Superior temporal gyrus (tissue), 1 donor: ENCODE measurements at regions not wholly inside any gene's neighbourhood (a gene's known extent, or its start where the extent isn't known, plus 50 kb on each side); places are given as distances from the start of the nearest gene placed in this dataset.

Experiments used
- DNase-seq: peaks from one replicate; pipeline ENCODE4 v3.0.0-alpha.2; 2016; ENCODE audit errors: extremely low spot score

DNA sequence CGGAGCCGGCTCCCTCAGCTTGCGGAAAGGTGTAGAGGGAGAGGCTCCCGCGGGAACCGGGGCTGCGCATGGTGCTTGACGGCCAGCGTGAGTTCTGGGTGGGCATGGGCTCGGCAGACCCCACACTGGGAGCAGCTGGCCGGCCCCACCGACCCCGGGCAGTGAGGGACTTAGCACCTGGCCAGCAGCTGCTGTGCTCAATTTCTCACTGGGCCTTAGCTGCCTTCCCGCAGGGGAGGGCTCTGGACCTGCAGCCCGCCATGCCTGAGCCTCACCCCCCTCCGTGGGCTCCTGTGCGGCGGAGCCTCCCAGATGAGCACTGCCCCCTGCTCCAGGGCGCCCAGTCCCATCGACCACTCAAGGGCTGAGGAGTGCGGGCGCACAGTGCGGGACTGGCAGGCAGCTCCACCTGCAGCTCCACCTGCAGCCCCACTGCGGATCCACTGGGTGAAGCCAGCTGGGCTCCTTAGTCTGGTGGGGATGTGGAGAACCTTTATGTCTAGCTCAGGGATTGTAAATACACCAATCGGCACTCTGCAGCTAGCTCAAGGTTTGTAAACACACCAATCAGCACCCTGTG is 1141.8 kb downstream of the PCDH17 start:
- no peak for DNase-seq

DNA sequence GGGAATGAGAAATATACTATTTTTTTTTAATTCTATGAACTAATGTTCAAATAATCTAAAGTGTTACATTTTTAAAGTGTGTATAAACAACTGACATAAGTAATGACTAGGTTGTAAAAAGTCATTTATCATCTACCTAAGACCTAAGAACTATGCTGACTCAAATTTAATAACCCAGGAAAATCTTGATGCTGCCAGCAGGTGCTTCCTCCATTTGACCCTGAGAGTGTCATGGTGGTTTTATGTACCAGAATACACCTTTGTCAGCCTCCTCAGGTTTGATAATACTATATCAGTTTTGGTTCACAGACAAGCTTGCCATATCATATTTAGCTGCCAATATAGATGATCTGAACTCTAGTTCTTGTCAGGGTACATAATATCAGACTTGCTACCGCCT is 1151.2 kb downstream of the PCDH17 start:
- no peak for DNase-seq

DNA sequence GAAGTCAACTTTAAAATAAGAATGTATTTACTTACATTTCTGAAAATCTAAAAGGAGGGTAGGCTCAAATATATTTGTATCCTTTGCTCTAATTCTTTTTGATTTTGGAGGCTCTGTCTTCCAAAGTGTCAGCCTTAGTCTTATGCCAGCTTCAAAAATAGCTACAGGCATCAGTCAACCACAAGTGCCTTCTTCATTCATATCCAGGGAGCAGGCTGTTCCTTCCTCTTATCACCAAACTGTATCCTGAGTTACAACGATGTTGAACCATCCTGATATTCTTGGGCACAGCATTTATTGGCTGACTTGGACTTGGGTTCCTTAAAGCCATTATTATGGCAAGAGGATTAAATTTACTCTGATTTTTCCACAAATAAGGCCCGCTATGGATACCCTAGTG is 1161.3 kb downstream of the PCDH17 start:
- no peak for DNase-seq

DNA sequence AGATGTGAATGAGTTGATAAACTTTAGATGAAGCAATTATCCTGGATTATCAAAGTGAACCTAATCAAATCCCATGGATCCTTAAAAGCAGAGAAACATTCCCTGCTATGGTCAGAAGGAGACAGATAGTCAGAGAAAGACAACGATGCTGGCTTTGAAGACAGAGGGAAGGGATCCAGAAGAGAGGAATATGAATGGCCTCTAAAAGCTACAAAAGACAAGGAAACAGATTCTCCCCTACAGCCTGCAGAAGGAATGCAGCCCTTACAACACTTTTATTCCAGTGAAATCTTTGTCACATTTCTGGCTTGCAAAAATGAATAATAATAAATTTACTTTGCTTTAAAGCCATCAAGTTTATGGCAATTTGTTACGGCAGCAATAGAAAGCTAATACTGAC is 1164.2 kb downstream of the PCDH17 start:
- DNase-seq: no peak

DNA sequence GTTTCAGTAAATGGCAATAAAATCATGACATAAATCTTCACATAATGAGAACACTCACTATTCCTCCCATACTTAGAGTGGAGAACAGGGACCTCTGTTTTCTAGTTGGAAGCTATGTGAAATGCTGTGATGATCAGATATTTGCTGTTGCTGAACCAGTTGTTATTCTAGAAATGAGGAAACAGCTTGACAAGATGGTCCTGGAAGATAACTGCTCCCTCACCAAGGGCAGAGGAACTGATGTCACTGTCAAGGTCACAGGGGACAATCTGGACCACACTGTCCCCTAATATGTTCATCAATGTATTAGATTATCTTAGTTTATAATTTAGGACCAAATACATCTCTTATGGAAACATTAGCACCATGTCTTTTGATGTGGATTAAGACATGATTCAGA is 1173.3 kb downstream of the PCDH17 start:
- DNase-seq: no peak

DNA sequence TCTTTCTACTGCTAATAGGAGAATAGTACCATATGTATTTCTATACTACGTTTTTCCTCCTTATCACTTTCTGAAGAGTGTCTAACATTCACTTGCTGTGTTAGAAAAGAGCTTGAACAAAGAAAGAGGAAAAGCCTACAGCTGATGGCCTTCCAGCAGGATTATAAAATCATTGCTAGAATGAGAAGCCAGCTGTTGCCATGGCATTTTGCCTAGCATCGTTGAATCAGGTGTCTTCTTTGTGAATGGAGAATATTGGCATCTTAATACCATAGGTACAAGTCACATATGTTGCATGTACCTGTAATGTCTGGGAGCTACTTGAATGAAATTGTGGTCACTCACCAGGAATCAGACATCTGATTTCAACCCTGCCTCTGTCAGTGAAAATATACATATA is 1174.9 kb downstream of the PCDH17 start:
- no peak for DNase-seq

DNA sequence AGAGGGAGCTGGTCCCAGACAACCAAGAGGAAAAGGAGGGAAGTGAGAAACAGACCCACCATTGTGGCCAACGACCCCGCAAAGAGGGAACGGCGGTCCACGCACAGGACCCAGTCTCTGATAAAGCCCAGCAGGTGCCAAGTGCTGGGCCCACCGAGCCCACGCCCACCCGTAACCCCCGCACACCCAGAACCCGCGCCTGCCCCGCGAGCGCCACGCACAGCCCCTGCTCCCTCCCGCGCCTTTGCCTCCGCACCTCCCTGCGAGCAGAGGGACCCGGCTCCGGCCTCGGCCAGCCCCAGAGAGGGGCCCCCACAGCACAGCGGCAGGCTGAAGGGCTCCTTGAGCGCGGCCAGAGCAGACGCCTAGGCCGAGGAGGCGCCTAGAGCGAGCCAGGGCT is 1192.2 kb downstream of the PCDH17 start:
- no peak for DNase-seq

DNA sequence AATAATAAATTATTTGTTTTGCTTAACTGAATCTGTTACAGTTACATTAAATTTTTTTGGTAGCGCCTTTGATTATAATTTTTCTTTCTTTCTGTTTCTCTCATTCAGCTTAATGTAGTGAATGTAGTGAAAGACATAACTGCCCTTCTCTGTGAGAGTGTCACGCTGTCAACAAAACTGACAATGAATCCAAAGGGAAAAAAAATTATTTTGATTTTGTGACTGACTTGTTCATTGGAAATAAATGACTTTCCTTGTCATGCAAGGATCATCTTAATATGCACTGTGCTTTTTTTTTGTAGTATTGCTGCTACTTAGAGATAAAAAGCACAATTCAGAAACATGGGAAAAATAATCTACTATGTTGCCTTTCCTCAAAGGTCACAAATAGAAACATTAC is 1196.4 kb downstream of the PCDH17 start:
- DNase-seq: no peak

DNA sequence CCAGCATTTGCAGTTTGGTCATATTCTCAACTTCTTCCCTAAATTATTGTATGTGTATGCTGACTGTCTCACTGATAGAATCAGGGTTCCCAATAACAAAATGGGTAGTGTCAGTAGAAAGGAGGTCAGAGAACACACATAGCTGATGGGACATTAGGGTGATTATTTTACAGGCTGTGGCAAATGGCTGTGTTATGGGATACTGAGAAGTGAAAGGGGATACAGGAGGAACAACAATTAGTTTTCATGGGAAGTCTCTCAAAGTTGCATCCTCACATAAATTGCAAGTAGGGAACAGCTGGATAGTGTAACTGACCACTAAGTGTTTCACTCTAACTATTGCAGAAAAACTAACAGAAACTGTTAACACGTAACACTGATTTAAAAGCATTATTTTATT is 1199.3 kb downstream of the PCDH17 start:
- DNase-seq: no peak

DNA sequence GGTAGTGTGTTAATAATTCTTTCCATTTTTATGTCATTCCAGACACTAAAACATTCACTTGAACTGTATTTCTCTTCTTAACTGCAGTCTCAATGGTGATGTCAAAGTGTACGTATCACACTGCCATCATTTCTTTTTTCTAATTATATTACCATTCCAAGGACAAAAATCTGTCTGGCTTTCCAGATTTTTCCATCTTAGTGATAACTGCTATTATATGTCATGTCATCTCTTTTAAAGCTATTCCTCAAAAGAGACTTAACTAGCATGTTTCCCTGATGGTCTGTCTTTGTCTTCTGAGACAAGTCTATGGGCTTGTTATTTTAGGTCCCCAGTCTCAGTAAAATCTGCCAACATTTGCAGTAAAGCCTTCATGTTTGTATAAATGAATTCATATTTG is 1207.1 kb downstream of the PCDH17 start:
- no peak for DNase-seq

DNA sequence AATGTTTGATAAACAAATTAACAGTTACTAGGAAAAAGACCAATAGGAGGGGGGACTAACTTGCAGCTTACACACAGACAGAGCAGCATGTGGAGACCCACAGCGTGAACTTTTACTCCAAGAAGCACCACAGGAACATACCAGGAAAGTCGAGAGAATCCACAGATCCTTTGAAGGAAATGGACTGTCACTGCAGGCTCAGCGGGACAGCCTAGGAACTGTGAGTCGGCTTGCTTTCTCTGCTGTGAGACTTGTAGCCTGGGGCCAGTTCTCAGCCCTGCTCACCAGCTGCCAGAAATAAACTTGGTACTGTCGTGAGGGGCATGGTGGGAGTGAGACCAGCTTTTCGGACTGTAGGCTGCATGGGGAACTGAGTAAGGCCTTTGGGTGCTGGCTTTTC is 1211.5 kb downstream of the PCDH17 start:
- DNase-seq: no peak

DNA sequence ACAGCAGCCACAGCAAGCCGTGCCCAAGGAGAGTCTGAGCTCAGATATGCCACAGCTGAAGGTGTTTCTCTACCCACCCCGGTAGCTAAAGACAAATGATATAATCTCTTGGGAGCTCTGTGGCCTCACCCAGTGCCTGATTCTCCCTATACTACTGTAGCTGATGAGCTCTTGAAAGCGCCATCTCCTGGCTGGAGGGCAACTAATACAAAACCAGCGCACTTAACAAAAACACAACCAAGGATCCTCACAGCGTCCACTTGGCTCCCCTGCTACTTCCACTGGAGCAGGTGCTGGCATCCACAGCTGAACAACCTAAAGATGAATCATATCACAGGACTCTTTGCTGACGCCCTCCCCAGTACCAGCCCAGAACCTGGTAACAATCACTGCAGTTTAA is 1212.0 kb downstream of the PCDH17 start:
- DNase-seq: no peak

DNA sequence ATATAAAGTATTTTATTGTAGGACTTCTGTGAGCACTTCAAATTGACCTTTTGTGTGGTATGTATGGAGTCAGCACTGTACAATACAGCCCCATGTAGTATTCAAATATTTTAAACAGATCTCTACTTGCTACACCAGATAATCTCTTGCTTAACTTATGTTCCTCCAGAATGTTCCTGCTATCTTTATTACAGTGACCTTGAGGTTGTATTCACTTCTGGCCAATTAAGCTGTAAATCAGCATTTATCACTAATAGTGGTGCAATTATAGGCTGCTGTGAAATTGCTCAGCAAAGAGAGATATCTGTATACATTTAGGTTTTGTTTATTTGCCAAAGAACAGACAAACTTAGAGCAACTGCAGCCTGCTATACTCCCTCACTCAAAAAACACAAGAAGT is 1218.6 kb downstream of the PCDH17 start:
- DNase-seq: no peak

DNA sequence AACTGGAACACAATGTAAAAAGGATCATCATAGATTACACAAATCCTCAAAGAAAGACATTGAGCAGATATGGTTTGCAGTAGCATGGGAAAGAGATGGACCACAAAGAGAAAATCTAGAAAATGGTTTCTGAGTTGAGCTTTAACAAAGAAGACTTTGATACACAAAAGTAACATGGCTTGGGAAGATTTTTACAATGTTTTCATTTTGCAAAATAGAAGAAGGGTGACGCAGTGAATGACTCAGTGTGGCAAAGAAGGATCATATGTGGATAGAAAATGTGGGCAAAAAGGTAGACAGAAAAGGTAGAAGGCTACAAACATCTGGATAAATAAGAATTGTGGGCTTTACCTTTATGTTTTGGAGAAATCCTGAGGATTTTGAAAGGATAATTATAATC is 1220.5 kb downstream of the PCDH17 start:
- DNase-seq: peak; percentile 17

DNA sequence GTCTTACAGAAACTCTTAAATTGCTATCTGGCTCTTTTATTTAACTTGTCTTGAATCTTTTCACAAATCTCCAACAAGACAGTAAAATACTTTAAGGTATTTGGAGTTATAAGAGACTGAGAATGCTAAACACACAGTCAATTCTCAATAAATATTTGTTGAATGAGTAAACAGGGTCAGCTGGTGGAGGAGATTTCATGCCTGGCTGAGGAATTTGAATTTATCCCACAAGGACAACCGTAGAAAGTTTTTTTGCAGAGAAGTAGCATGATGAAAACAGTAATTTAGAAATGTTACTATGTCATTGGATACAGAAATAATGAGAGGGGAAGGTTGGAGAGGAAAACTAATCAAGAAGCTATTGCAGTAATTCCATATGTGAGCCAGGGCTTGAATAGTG is 1223.7 kb downstream of the PCDH17 start:
- no peak for DNase-seq

DNA sequence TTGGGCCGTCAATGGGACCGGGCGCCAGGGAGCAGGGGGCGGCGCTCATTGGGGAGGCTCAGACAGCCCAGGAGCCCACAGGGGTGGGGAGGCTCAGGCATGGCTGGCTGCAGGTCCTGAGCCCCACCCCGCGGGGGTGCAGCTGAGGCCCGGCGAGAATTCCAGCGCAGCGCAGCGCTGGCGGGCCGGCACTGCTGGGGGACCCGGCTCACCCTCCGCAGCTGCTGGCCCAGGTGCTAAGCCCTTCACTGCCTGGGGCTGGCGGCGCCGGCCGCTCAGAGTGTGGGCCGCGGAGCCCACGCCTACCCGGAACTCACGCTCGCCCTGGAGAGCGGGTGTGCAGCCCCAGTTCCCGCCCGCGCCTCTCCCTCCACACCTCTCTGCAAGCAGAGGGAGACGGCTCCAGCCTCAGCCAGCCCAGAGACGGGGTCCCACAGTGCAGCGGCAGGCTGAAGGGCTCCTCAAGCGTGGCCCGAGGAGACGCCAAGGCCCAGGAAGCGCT is 1227.4 kb downstream of the PCDH17 start:
- DNase-seq: no peak

DNA sequence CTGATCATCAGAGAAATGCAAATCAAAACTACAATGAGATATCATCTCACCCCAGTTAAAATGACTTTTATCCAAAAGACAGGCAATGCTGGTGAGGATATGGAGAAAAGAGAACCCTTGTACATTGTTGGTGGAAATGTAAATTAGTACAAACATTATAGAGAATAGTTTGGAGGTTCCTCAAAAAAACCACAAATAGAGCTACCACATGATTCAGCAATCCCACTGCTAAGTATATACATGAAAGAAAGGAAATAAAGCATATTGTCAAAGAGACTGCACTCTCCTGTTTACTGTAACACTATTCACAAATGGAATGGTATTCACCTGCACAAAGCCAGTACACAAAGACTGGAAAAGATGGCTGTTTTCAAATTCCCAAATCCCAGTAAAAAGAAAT is 1233.7 kb downstream of the PCDH17 start:
- DNase-seq: no peak

DNA sequence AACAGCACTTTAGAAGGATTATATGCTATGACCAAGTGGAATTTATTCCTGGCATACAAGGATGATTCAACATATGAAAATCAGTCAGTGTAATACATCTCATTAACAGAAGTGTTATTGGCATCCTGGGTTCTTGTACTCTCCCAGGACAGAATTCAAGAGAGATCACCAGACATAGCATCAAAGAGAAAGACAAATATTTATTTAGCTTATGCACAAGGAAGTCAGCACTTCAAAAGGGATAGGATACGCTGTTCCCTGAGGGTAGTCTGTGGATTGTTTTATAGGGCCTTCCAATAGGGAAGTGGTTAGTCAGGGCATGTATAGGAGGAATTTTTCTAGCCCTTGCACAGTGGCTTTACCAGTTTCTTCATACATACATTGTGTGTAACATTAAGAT is 1238.0 kb downstream of the PCDH17 start:
- DNase-seq: no peak

DNA sequence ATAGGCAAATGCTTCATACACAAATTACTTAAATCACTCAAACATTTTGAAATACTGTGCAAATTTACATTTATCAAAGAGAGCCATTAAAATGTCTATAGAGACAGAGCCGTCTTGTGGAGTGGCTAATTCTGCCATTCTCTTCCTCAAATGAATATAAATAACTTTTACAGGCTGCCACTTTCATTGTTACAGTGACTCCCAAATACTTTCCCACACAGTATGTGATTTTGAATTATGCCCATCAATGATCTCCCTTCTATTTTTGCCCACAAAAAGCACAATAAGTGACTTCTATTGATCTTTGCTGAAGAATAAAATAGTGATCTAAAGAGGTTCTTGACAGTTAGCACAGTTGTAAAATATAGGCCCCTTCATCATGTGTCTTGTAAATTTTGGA is 1244.9 kb downstream of the PCDH17 start:
- no peak for DNase-seq

DNA sequence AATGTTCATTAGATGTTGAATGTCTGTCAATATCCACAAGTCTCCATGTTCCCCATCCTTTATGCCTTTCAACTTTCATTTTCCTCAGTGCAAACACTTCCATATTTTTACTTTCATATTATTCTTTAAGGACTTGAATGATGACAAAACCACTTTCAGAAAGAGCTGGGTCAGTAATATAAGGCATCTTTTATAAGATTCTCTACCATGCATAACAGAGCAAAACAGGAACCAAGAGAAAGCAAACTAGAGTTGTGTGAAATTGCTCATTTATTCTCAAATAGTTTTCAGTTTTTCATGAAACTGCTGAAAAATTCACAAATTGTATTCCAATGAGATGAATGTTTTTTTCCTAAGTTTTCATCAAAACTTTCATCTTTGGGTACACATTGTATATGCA is 1247.6 kb downstream of the PCDH17 start:
- DNase-seq: no peak

DNA sequence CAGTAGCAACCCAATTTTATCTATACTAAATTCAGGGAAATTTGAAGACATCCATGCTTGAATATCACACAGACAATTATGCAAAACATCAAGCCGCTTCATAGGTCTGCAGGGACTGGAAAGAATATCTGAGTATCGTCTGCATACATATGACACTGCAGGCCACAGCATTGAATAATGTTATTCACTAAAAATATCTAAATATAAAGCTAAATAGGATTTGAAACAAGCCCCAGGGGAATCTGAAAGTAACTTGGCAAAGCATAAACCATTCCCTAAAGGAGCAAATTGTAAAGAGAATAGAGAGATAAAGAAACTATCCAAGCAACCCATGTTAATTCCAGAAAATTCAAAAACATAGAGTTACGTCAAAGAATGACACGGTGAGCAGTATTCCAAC is 1251.0 kb downstream of the PCDH17 start:
- no peak for DNase-seq

DNA sequence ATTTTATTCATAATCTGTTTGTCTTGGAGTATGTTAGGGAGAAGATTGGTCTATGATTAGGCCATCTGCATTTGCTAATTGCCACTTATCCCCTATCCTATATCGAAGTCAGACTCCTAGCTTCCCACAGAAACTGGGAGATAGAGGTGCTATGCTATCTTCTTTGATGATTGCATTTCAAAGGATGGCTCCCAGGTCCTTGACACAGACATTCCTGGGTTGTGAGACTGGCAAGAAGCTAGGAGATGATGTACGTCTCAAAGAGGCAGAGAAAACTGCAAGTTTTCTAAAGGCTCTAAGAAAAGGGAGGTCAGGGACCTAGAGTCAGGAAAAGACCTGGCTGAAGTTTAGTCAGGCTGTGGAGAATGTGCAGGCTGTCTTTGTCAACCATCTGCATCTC is 1251.9 kb downstream of the PCDH17 start:
- no peak for DNase-seq

DNA sequence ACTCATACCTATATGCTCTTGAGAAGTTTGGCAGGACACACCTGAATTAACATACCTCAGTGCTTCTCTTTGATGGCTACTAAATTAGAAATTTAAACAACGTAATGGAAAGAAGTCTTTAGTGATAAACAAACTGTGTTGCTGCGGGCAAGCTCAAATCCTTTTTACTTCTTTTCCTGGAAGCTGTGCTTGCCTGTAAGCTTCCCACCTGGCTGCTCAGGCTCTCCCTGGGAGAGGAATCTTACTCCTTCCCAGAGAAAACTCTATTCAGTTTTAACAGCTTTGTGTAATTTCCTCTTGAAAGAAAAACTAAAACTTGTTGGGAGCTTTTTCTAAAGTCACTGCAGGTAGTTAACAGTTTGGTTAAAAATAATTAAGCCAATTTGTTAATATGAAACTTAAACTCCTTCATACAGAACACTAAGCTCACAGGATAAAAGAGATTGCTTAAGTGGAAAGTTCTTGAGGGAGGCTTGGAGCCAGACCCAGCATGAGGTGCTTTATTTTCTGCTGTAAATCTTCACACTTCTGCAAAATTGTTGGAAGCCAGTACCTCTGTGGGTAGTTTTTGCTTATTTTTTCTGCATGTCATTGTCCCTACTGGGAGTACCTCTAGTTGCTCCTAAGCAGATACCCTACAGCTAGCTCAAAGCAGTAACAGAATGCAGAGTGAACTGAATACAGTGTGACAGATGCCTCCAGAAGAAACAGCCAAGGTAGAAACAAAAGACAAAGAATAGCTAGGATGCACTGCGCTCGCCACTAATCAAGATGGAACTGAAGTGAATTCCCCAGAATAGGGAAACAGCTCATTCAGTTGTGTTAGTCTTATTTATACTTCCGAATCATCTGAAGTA is 1253.0 kb downstream of the PCDH17 start:
- peak; percentile 31 for DNase-seq

DNA sequence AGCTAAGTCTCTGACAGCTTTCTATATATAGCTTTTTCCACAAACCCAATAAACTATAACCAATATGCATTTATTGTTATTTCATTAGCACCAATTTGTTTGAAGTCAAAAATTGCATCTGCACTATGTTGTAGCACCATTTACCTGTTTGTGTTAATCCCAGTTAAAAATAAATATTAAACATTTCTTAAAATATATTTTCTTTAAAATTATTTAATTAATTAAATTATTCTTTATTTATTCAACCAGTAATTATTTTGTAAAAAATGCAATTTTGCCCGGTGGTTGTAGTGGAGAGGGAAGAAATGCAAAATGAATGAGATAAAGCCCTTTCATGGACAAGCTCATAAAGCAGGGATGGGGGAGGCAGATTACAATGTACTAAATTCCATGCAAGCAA is 1257.9 kb downstream of the PCDH17 start:
- DNase-seq: no peak
